H9 (cell line): ENCODE measurements at regions not wholly inside any gene's neighbourhood (a gene's known extent, or its start where the extent isn't known, plus 50 kb on each side); places are given as distances from the start of the nearest gene placed in this dataset.

Source experiments
- DNase-seq: peaks from one replicate; pipeline ENCODE4 v3.0.0-alpha.2; 2017
- H2AFZ ChIP-seq: one replicate; pipeline ENCODE4 v1.6.1; 2013; ENCODE audit warnings: mild to moderate bottlenecking, low read length, control low read depth, moderate library complexity
- H2AK5ac ChIP-seq: 2 replicates; pipeline ENCODE4 v1.6.1; 2013; ENCODE audit warnings: low read length, control low read depth, mixed read lengths; ENCODE audit not compliant: insufficient read length
- H2BK120ac ChIP-seq: one replicate; pipeline ENCODE4 v1.6.1; 2013; ENCODE audit warnings: low read depth, mild to moderate bottlenecking, low read length, control low read depth, inconsistent platforms; ENCODE audit not compliant: poor library complexity, severe bottlenecking
- H2BK12ac ChIP-seq: 2 replicates; pipeline ENCODE4 v1.6.1; 2013; ENCODE audit warnings: low read length, control low read depth, mixed read lengths, low read depth; ENCODE audit not compliant: insufficient read length
- H2BK15ac ChIP-seq: 2 replicates; pipeline ENCODE4 v1.6.1; 2013; ENCODE audit warnings: low read depth, low read length, control low read depth
- H2BK20ac ChIP-seq: one replicate; pipeline ENCODE4 v1.6.1; 2013; ENCODE audit warnings: low read depth, mild to moderate bottlenecking, low read length, control low read depth, inconsistent platforms; ENCODE audit not compliant: poor library complexity, severe bottlenecking
- H2BK5ac ChIP-seq: 2 replicates; pipeline ENCODE4 v1.6.1; 2013; ENCODE audit warnings: low read length, control low read depth, mixed read lengths; ENCODE audit not compliant: insufficient read length
- H3K14ac ChIP-seq: 2 replicates; pipeline ENCODE4 v1.6.1; 2013; ENCODE audit warnings: low read length, control low read depth; ENCODE audit not compliant: insufficient read depth
- H3K18ac ChIP-seq: 2 replicates; pipeline ENCODE4 v1.6.1; 2013; ENCODE audit warnings: low read depth, mild to moderate bottlenecking, mixed read lengths, low read length, control low read depth; ENCODE audit not compliant: insufficient read length
- H3K23ac ChIP-seq: 2 replicates; pipeline ENCODE4 v1.6.1; 2013; ENCODE audit warnings: low read length, control low read depth, mixed read lengths, low read depth; ENCODE audit not compliant: insufficient read length
- H3K23me2 ChIP-seq: 2 replicates; pipeline ENCODE4 v1.6.1; 2013; ENCODE audit warnings: low read depth, mild to moderate bottlenecking, mixed read lengths, low read length, control low read depth; ENCODE audit not compliant: insufficient read length, poor library complexity, severe bottlenecking
- H3K27ac ChIP-seq: 2 replicates; pipeline ENCODE4 v1.5.1; 2013; ENCODE audit warnings: low read length, control low read depth, mixed read lengths, low read depth; ENCODE audit not compliant: insufficient read length
- H3K27me3 ChIP-seq: 2 replicates; pipeline ENCODE4 v1.6.1; 2013; ENCODE audit warnings: low read length, control low read depth, inconsistent platforms; ENCODE audit not compliant: insufficient read depth
- H3K4ac ChIP-seq: 2 replicates; pipeline ENCODE4 v1.6.1; 2013; ENCODE audit warnings: low read depth, mild to moderate bottlenecking, control low read depth, inconsistent platforms, low read length, moderate library complexity
- H3K4me1 ChIP-seq: 2 replicates; pipeline ENCODE4 v1.6.1; 2013; ENCODE audit warnings: low read length, control low read depth, inconsistent platforms; ENCODE audit not compliant: insufficient read depth
- H3K4me2 ChIP-seq: 2 replicates; pipeline ENCODE4 v1.6.1; 2013; ENCODE audit warnings: low read length, control low read depth, mixed read lengths; ENCODE audit not compliant: insufficient read length, insufficient read depth
- H3K56ac ChIP-seq: 2 replicates; pipeline ENCODE4 v1.6.1; 2013; ENCODE audit warnings: low read depth, mild to moderate bottlenecking, mixed read lengths, low read length, control low read depth; ENCODE audit not compliant: insufficient read length
- H3K79me1 ChIP-seq: 2 replicates; pipeline ENCODE4 v1.6.1; 2013; ENCODE audit warnings: low read depth, mild to moderate bottlenecking, moderate library complexity, low read length, control low read depth, inconsistent platforms; ENCODE audit not compliant: insufficient read depth, poor library complexity, severe bottlenecking
- H3K79me2 ChIP-seq: 2 replicates; pipeline ENCODE4 v1.6.1; 2013; ENCODE audit warnings: low read length, control low read depth, inconsistent platforms; ENCODE audit not compliant: insufficient read depth
- H3K9ac ChIP-seq: 2 replicates; pipeline ENCODE4 v1.6.1; 2013; ENCODE audit warnings: low read length, control low read depth, mixed read lengths; ENCODE audit not compliant: insufficient read length; ENCODE audit errors: extremely low read depth
- H3K9me3 ChIP-seq: one replicate; pipeline ENCODE4 v1.6.1; 2013; ENCODE audit warnings: low read depth, low read length, inconsistent platforms; ENCODE audit not compliant: control insufficient read depth
- H3T11ph ChIP-seq: one replicate; pipeline ENCODE4 v1.6.1; 2013; ENCODE audit warnings: mild to moderate bottlenecking, low read length, control low read depth, inconsistent platforms
- H4K20me1 ChIP-seq: one replicate; pipeline ENCODE4 v1.6.1; 2013; ENCODE audit not compliant: control insufficient read depth, insufficient read length, insufficient read depth
- H4K5ac ChIP-seq: 2 replicates; pipeline ENCODE4 v1.6.1; 2013; ENCODE audit warnings: low read depth, mild to moderate bottlenecking, mixed read lengths, low read length, control low read depth; ENCODE audit not compliant: insufficient read length
- H4K8ac ChIP-seq: replicated peaks from 2 replicates; pipeline ENCODE4 v1.6.1; 2013; ENCODE audit warnings: low read length, control low read depth, mixed read lengths, low read depth; ENCODE audit not compliant: insufficient read length
- H4K91ac ChIP-seq: 2 replicates; pipeline ENCODE4 v1.6.1; 2013; ENCODE audit warnings: low read depth, mild to moderate bottlenecking, moderate library complexity, mixed read lengths, low read length, control low read depth; ENCODE audit not compliant: insufficient read length
- H3K27ac Mint-ChIP-seq, 3 experiments: 2 replicates in 2 of 3; 3 replicates in 1 of 3; pipeline ENCODE4 v1.8.0; 2020 to 2021; ENCODE audit warnings: mixed read lengths in 3 of 3, mild to moderate bottlenecking in 1 of 3, moderate library complexity in 1 of 3
- H3K27me3 Mint-ChIP-seq: 2 replicates; pipeline ENCODE4 v1.8.0; 2021; ENCODE audit warnings: low read depth, mild to moderate bottlenecking, moderate library complexity, mixed read lengths
- H3K36me3 Mint-ChIP-seq, 3 experiments: 2 replicates in 2 of 3; 3 replicates in 1 of 3; pipeline ENCODE4 v1.8.0; 2020 to 2021; ENCODE audit warnings: low read depth in 3 of 3, mixed read lengths in 3 of 3; ENCODE audit not compliant: insufficient read depth in 1 of 3
- H3K4me1 Mint-ChIP-seq, 2 experiments: 2 replicates each; pipeline ENCODE4 v1.8.0; 2020; ENCODE audit warnings: mixed read lengths in 2 of 2
- H3K4me3 Mint-ChIP-seq, 2 experiments: 2 replicates in 1 of 2; 3 replicates in 1 of 2; pipeline ENCODE4 v1.8.0; 2020 to 2021; ENCODE audit warnings: mild to moderate bottlenecking in 2 of 2, mixed read lengths in 2 of 2, moderate library complexity in 1 of 2
- H3K9me3 Mint-ChIP-seq, 2 experiments: 2 replicates in 1 of 2; 3 replicates in 1 of 2; pipeline ENCODE4 v1.8.0; 2020; ENCODE audit warnings: mild to moderate bottlenecking in 2 of 2, mixed read lengths in 2 of 2, moderate library complexity in 1 of 2
- WGBS: extraction: QIAGEN DNeasy Blood & Tissue Kit; methylation state at CpG from one replicate; pipeline ENCODE4 v1.1.7; 2013; ENCODE audit warnings: missing lambda C conversion rate, low lambda C conversion rate, mixed read lengths; ENCODE audit not compliant: insufficient read length; ENCODE audit errors: extremely low coverage; 5-methylcytosine and 5-hydroxymethylcytosine counted together
- TF ChIP-seq, protein P1 (sequence below): fragments of 200-600 bp; sonication (generic); conservative IDR thresholded peaks from 3 replicates; pipeline ENCODE4 v1.8.0; 2021; ENCODE audit warnings: antibody characterized with exemption, mild to moderate bottlenecking

DNA sequence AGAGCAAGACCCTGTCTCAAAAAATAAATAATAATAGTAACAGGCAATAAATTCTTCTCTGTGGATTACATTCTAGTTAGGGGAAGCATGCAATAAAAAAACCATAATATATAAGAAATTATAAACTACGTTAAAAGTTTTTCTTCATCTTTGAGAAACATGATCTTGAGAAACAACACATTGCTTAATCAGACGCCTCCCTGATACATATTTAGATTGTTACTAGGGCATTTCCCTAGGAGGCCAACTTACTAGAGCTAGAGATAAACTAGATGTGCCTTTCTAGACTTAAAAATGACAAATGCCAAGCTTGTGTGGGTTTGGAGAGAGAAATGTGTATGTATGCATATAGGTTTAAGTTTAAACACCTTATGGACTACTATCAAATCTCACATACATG is 76.3 kb upstream of the GALNT5 start:
- no peak overlapping the region for H3K27ac Mint-ChIP-seq
- Histone ChIP-seq H3K27me3 (no peaks in the 10 kb centered on the region), H4K91ac (no peak overlapping the region), H4K20me1 (no peaks in the 10 kb centered on the region), H3K9ac (no peak overlapping the region), H2BK120ac (no peak overlapping the region), H4K8ac (no peak overlapping the region), H3K14ac (no peak overlapping the region), H2BK20ac (no peak overlapping the region), H3K79me1 (no peaks in the 10 kb centered on the region), H3T11ph (no peak overlapping the region), H2AFZ (no peak overlapping the region), H3K56ac (no peak overlapping the region), H3K4ac (no peak overlapping the region), H2BK15ac (no peak overlapping the region), H3K4me2 (no peak overlapping the region), H2AK5ac (no peak overlapping the region), H3K27ac (no peak overlapping the region), H2BK5ac (no peak overlapping the region), H3K23ac (no peak overlapping the region), H4K5ac (no peak overlapping the region), H3K79me2 (no peaks in the 10 kb centered on the region), H2BK12ac (no peak overlapping the region), H3K4me1 (no peaks in the 10 kb centered on the region), H3K9me3 (no peaks in the 10 kb centered on the region), H3K18ac (no peak overlapping the region), H3K23me2 (no peaks in the 10 kb centered on the region)
- H3K27me3 Mint-ChIP-seq: no peaks in the 10 kb centered on the region
- no CpG with 5 or more reads among the region's 2 CpGs for WGBS
- TF ChIP-seq, protein P1, sequence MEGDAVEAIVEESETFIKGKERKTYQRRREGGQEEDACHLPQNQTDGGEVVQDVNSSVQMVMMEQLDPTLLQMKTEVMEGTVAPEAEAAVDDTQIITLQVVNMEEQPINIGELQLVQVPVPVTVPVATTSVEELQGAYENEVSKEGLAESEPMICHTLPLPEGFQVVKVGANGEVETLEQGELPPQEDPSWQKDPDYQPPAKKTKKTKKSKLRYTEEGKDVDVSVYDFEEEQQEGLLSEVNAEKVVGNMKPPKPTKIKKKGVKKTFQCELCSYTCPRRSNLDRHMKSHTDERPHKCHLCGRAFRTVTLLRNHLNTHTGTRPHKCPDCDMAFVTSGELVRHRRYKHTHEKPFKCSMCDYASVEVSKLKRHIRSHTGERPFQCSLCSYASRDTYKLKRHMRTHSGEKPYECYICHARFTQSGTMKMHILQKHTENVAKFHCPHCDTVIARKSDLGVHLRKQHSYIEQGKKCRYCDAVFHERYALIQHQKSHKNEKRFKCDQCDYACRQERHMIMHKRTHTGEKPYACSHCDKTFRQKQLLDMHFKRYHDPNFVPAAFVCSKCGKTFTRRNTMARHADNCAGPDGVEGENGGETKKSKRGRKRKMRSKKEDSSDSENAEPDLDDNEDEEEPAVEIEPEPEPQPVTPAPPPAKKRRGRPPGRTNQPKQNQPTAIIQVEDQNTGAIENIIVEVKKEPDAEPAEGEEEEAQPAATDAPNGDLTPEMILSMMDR: no peak
- peaks cover 0 to 2% of the 10 kb centered on the region in 2 experiments; a peak in 1 of 5 replicates for H3K9me3 Mint-ChIP-seq
- H3K4me1 Mint-ChIP-seq: 0 out of 4 replicates have a peak, but pooled peaks cover 0 to 8% of the 10 kb centered on the region in 2 experiments
- no peak for DNase-seq
- no peak overlapping the region for H3K4me3 Mint-ChIP-seq
- H3K36me3 Mint-ChIP-seq: peaks cover 0 to 6% (median 1%) of the 10 kb centered on the region in 3 experiments; a peak in 2 of 7 replicates
